ENCODE measurements at regions not wholly inside any gene's neighbourhood (a gene's known extent, or its start where the extent isn't known, plus 50 kb on each side); places are given as distances from the start of the nearest gene placed in this dataset.
"Not testable (repeated sequence)": the region's sequence is repeated elsewhere in the genome, so short reads cannot be mapped to it uniquely, and the experiment has no call there.

- no peak for DNase-seq (ENCODE audit: low read depth)
Observed at GRCh38 chr10:53102424-53102823, 329.8 kb upstream of the MBL2 start.

- no peak for DNase-seq (ENCODE audit: low read depth)
Observed at GRCh38 chr10:53093878-53094277, 321.3 kb upstream of the MBL2 start.

GRCh38 chr10:53091574-53091973 lies 319.0 kb upstream of the MBL2 start:
- DNase-seq (ENCODE audit: low read depth), result no peak

- no peak for DNase-seq (ENCODE audit: low read depth)
Observed at GRCh38 chr10:53088961-53089360, 316.4 kb upstream of the MBL2 start.

GRCh38 chr10:53079283-53079682 lies 306.7 kb upstream of the MBL2 start:
- DNase-seq (ENCODE audit: low read depth), result no peak

- DNase-seq (ENCODE audit: low read depth), result no peak
Observed at GRCh38 chr10:53076948-53077347, 304.4 kb upstream of the MBL2 start.

- no peak for DNase-seq (ENCODE audit: low read depth)
Observed at GRCh38 chr10:53075469-53075868, 302.9 kb upstream of the MBL2 start.

GRCh38 chr10:53072144-53072543 lies 299.6 kb upstream of the MBL2 start:
- DNase-seq (ENCODE audit: low read depth), result no peak

- DNase-seq (ENCODE audit: low read depth), result no peak
Observed at GRCh38 chr10:53071505-53072125, 299.0 kb upstream of the MBL2 start.

- no peak for DNase-seq (ENCODE audit: low read depth)
Observed at GRCh38 chr10:53069013-53069412, 296.4 kb upstream of the MBL2 start.

- no peak for DNase-seq (ENCODE audit: low read depth)
Observed at GRCh38 chr10:53064614-53065013, 292.0 kb upstream of the MBL2 start.

GRCh38 chr10:53063805-53064204 lies 291.2 kb upstream of the MBL2 start:
- DNase-seq (ENCODE audit: low read depth), result no peak

GRCh38 chr10:53052521-53053164 lies 280.1 kb upstream of the MBL2 start:
- DNase-seq (ENCODE audit: low read depth), result no peak

GRCh38 chr10:53045315-53045714 lies 272.7 kb upstream of the MBL2 start:
- DNase-seq (ENCODE audit: low read depth), result no peak

- DNase-seq (ENCODE audit: low read depth), result not testable (repeated sequence)
Observed at GRCh38 chr10:53035823-53036222, 263.2 kb upstream of the MBL2 start.

GRCh38 chr10:53033396-53033795 lies 260.8 kb upstream of the MBL2 start:
- DNase-seq (ENCODE audit: low read depth), result no peak

- not testable (repeated sequence) for DNase-seq (ENCODE audit: low read depth)
Observed at GRCh38 chr10:53029872-53030849, 257.6 kb upstream of the MBL2 start.

GRCh38 chr10:53029449-53029848 lies 256.9 kb upstream of the MBL2 start:
- DNase-seq (ENCODE audit: low read depth), result no peak

- not testable (repeated sequence) for DNase-seq (ENCODE audit: low read depth)
Observed at GRCh38 chr10:53025765-53026164, 253.2 kb upstream of the MBL2 start.

- no peak for DNase-seq (ENCODE audit: low read depth)
Observed at GRCh38 chr10:53025172-53025711, 252.7 kb upstream of the MBL2 start.

GRCh38 chr10:53023411-53023810 lies 250.8 kb upstream of the MBL2 start:
- DNase-seq (ENCODE audit: low read depth), result no peak

GRCh38 chr10:53022611-53023088 lies 250.1 kb upstream of the MBL2 start:
- DNase-seq (ENCODE audit: low read depth), result no peak
